Trophoblast cell (in vitro differentiated cells and primary cell): ENCODE measurements at regions not wholly inside any gene's neighbourhood (a gene's known extent, or its start where the extent isn't known, plus 50 kb on each side); places are given as distances from the start of the nearest gene placed in this dataset.

ENCODE experiments used
- DNase-seq, 2 donors: peaks; one replicate each; pipeline ENCODE4 v3.0.0-alpha.2; 2016
- H2AFZ ChIP-seq: 2 replicates; pipeline ENCODE4 v1.6.1; 2013; ENCODE audit warnings: low read length, moderate library complexity, mild to moderate bottlenecking; ENCODE audit not compliant: insufficient read depth, poor library complexity
- H2AK5ac ChIP-seq: 2 replicates; pipeline ENCODE4 v1.6.1; 2013; ENCODE audit warnings: mild to moderate bottlenecking, low read length
- H2BK120ac ChIP-seq: 2 replicates; pipeline ENCODE4 v1.6.1; 2013; ENCODE audit warnings: low read length, mild to moderate bottlenecking, moderate library complexity; ENCODE audit not compliant: insufficient read depth, poor library complexity
- H2BK12ac ChIP-seq: 2 replicates; pipeline ENCODE4 v1.6.1; 2013; ENCODE audit warnings: mild to moderate bottlenecking, low read length, moderate library complexity
- H2BK5ac ChIP-seq: 2 replicates; pipeline ENCODE4 v1.6.1; 2013; ENCODE audit warnings: low read length, low read depth, moderate library complexity, mild to moderate bottlenecking; ENCODE audit not compliant: poor library complexity
- H3K14ac ChIP-seq: 2 replicates; pipeline ENCODE4 v1.6.1; 2013; ENCODE audit warnings: mild to moderate bottlenecking, low read length
- H3K18ac ChIP-seq: 2 replicates; pipeline ENCODE4 v1.6.1; 2013; ENCODE audit warnings: mild to moderate bottlenecking, low read length
- H3K23ac ChIP-seq: 2 replicates; pipeline ENCODE4 v1.6.1; 2013; ENCODE audit warnings: low read length
- H3K27ac ChIP-seq: 2 replicates; pipeline ENCODE4 v1.5.1; 2013; ENCODE audit warnings: low read depth, mild to moderate bottlenecking, inconsistent platforms, low read length, moderate library complexity
- H3K27me3 ChIP-seq: 2 replicates; pipeline ENCODE4 v1.6.1; 2013; ENCODE audit warnings: inconsistent platforms, mild to moderate bottlenecking, low read length, moderate library complexity; ENCODE audit not compliant: insufficient read depth
- H3K36me3 ChIP-seq, 2 experiments: 1 replicate in 1 of 2; 2 replicates in 1 of 2; pipeline ENCODE4 v1.6.1; 2013; ENCODE audit warnings: low read length in 2 of 2, mild to moderate bottlenecking in 2 of 2, moderate library complexity in 1 of 2; ENCODE audit not compliant: insufficient read depth in 2 of 2, control insufficient read depth in 1 of 2
- H3K4ac ChIP-seq: 2 replicates; pipeline ENCODE4 v1.6.1; 2013; ENCODE audit warnings: low read depth, mild to moderate bottlenecking, low read length, moderate library complexity
- H3K4me1 ChIP-seq, 2 experiments: 1 replicate in 1 of 2; 2 replicates in 1 of 2; pipeline ENCODE4 v1.6.1; 2013; ENCODE audit warnings: low read length in 2 of 2, mild to moderate bottlenecking in 2 of 2, moderate library complexity in 1 of 2; ENCODE audit not compliant: insufficient read depth in 2 of 2, control insufficient read depth in 1 of 2
- H3K4me2 ChIP-seq: 2 replicates; pipeline ENCODE4 v1.6.1; 2013; ENCODE audit warnings: inconsistent platforms, mild to moderate bottlenecking, low read length, moderate library complexity
- H3K4me3 ChIP-seq: 2 replicates; pipeline ENCODE4 v1.5.1; 2013; ENCODE audit warnings: mild to moderate bottlenecking, low read depth, low read length, inconsistent platforms
- H3K79me1 ChIP-seq: one replicate; pipeline ENCODE4 v1.6.1; 2013; ENCODE audit warnings: low read length
- H3K79me2 ChIP-seq: 2 replicates; pipeline ENCODE4 v1.6.1; 2013; ENCODE audit warnings: low read length, mild to moderate bottlenecking; ENCODE audit not compliant: control insufficient read depth, insufficient read depth, poor library complexity
- H3K9ac ChIP-seq: 2 replicates; pipeline ENCODE4 v1.6.1; 2013; ENCODE audit warnings: mild to moderate bottlenecking, low read length
- H3K9me3 ChIP-seq: 2 replicates; pipeline ENCODE4 v1.6.1; 2013; ENCODE audit warnings: low read depth, mild to moderate bottlenecking, control low read depth, inconsistent platforms, low read length; ENCODE audit not compliant: insufficient read depth
- H4K12ac ChIP-seq: 2 replicates; pipeline ENCODE4 v1.6.1; 2013; ENCODE audit warnings: low read depth, mild to moderate bottlenecking, low read length, moderate library complexity
- H4K8ac ChIP-seq: 2 replicates; pipeline ENCODE4 v1.6.1; 2013; ENCODE audit warnings: low read depth, mild to moderate bottlenecking, low read length, moderate library complexity
- H4K91ac ChIP-seq: one replicate; pipeline ENCODE4 v1.6.1; 2013; ENCODE audit warnings: low read depth, mild to moderate bottlenecking, low read length, moderate library complexity
- WGBS: extraction: QIAGEN DNeasy Blood & Tissue Kit; methylation state at CpG from one replicate; pipeline ENCODE4 v1.1.7; 2013; ENCODE audit warnings: missing lambda C conversion rate; ENCODE audit not compliant: insufficient read length, insufficient coverage; ENCODE audit errors: extremely low coverage; 5-methylcytosine and 5-hydroxymethylcytosine counted together

GRCh38 chr6:33862536-33862935, 58.7 kb upstream of the MLN start:
- H3K9me3 ChIP-seq, result peaks cover 2% of the 10 kb centered on the region
- H3K4me3 ChIP-seq, result no peak overlapping the region
- H3K4ac ChIP-seq, result no peak overlapping the region
- no peaks in the 10 kb centered on the region for H3K27me3 ChIP-seq
- no peaks in the 10 kb centered on the region for H3K36me3 ChIP-seq
- no peak overlapping the region for H3K4me2 ChIP-seq
- no peak overlapping the region for H3K14ac ChIP-seq
- H3K4me1 ChIP-seq, result no peaks in the 10 kb centered on the region
- no peak overlapping the region for H2AFZ ChIP-seq
- no peak overlapping the region for H3K23ac ChIP-seq
- no CpG with 5 or more reads among the region's 4 CpGs for WGBS
- H3K79me2 ChIP-seq, result no peaks in the 10 kb centered on the region
- H4K91ac ChIP-seq, result no peak overlapping the region
- H2BK5ac ChIP-seq, result no peak overlapping the region
- H3K18ac ChIP-seq, result no peak overlapping the region
- no peak overlapping the region for H3K27ac ChIP-seq
- H4K12ac ChIP-seq, result no peak overlapping the region
- no peak overlapping the region for H2AK5ac ChIP-seq
- DNase-seq, result peak in 1 of 2 donors; percentile 12
- no peaks in the 10 kb centered on the region for H3K79me1 ChIP-seq
- H2BK12ac ChIP-seq, result no peak overlapping the region
- no peak overlapping the region for H4K8ac ChIP-seq
- no peak overlapping the region for H2BK120ac ChIP-seq
- H3K9ac ChIP-seq, result no peak overlapping the region

GRCh38 chr6:33861722-33862121, 57.9 kb upstream of the MLN start:
- Histone ChIP-seq H3K79me2 (no peaks in the 10 kb centered on the region), H4K91ac (no peak overlapping the region), H3K4me1 (no peaks in the 10 kb centered on the region), H3K23ac (no peak overlapping the region), H3K4ac (no peak overlapping the region), H2BK120ac (no peak overlapping the region), H2BK5ac (no peak overlapping the region), H2BK12ac (no peak overlapping the region), H3K36me3 (no peaks in the 10 kb centered on the region), H4K12ac (no peak overlapping the region), H3K27me3 (no peaks in the 10 kb centered on the region), H2AK5ac (no peak overlapping the region), H3K4me2 (no peak overlapping the region), H3K18ac (no peak overlapping the region), H3K4me3 (no peak overlapping the region), H3K79me1 (no peaks in the 10 kb centered on the region), H3K9me3 (peaks cover 2% of the 10 kb centered on the region), H2AFZ (no peak overlapping the region), H3K9ac (no peak overlapping the region), H4K8ac (no peak overlapping the region), H3K27ac (no peak overlapping the region), H3K14ac (no peak overlapping the region)
- WGBS, result no CpG with 5 or more reads among the region's 2 CpGs
- no peak for DNase-seq

- no peak overlapping the region for H4K12ac ChIP-seq
- no peak for DNase-seq
- no peak overlapping the region for H3K4me3 ChIP-seq
- H4K8ac ChIP-seq, result no peak overlapping the region
- no peak overlapping the region for H3K14ac ChIP-seq
- WGBS, result no CpG with 5 or more reads among the region's 7 CpGs
- no peaks in the 10 kb centered on the region for H3K79me1 ChIP-seq
- no peak overlapping the region for H2BK5ac ChIP-seq
- H3K27ac ChIP-seq, result no peak overlapping the region
- H2BK120ac ChIP-seq, result no peak overlapping the region
- no peaks in the 10 kb centered on the region for H3K36me3 ChIP-seq
- no peak overlapping the region for H2AFZ ChIP-seq
- no peaks in the 10 kb centered on the region for H3K27me3 ChIP-seq
- H3K4me1 ChIP-seq, result no peaks in the 10 kb centered on the region
- H4K91ac ChIP-seq, result no peak overlapping the region
- H3K23ac ChIP-seq, result no peak overlapping the region
- H2BK12ac ChIP-seq, result no peak overlapping the region
- no peaks in the 10 kb centered on the region for H3K79me2 ChIP-seq
- peaks cover 2% of the 10 kb centered on the region for H3K9me3 ChIP-seq
- H3K4ac ChIP-seq, result no peak overlapping the region
- H3K18ac ChIP-seq, result no peak overlapping the region
- no peak overlapping the region for H3K9ac ChIP-seq
- no peak overlapping the region for H3K4me2 ChIP-seq
- H2AK5ac ChIP-seq, result no peak overlapping the region
Observed at GRCh38 chr6:33860706-33861474, 57.1 kb upstream of the MLN start.

DNA sequence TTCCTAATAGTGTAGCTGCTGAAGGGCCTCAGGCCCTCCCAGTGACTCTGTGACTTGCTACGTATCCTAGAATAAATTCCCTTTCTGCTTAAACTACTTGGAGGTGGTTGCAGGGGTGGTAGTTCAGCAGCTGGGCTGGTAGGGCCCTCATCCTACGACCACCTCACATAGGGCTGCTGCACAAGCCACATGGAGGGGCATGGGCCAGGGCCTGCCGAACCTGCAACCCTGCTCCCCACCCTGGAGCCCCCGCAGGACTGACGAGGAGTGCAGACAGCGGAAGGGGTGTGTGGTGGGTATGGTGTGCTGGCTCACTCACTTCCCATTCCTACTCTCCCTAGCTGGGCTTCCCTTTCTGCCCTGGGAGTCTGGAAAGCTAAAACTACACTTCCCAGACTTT, 56.2 kb upstream of the MLN start:
- Histone ChIP-seq H3K79me2 (no peaks in the 10 kb centered on the region), H3K79me1 (no peaks in the 10 kb centered on the region), H2BK120ac (no peak overlapping the region), H2BK5ac (no peak overlapping the region), H3K4me1 (no peaks in the 10 kb centered on the region), H3K4ac (no peak overlapping the region), H4K12ac (no peak overlapping the region), H3K27me3 (no peaks in the 10 kb centered on the region), H3K4me3 (no peak overlapping the region), H3K14ac (no peak overlapping the region), H3K23ac (no peak overlapping the region), H3K36me3 (no peaks in the 10 kb centered on the region), H2BK12ac (no peak overlapping the region), H3K9ac (no peak overlapping the region), H3K4me2 (no peak overlapping the region), H2AK5ac (no peak overlapping the region), H3K9me3 (peaks cover 2% of the 10 kb centered on the region), H2AFZ (no peak overlapping the region), H4K91ac (no peak overlapping the region), H3K27ac (no peak overlapping the region), H4K8ac (no peak overlapping the region), H3K18ac (no peak overlapping the region)
- DNase-seq, result no peak
- WGBS, result no CpG with 5 or more reads among the region's 6 CpGs
